GM12878 (cell line): ENCODE measurements at regions not wholly inside any gene's neighbourhood (a gene's known extent, or its start where the extent isn't known, plus 50 kb on each side); places are given as distances from the start of the nearest gene placed in this dataset.

Experiments used
- CBX5 ChIP-seq: sonication (generic); IDR thresholded peaks from 2 replicates; pipeline ENCODE4 v1.6.1; 2016; ENCODE audit warnings: low read depth, moderate library complexity, mild to moderate bottlenecking, inconsistent platforms
- ESRRA ChIP-seq: IDR thresholded peaks from 2 replicates; pipeline ENCODE4 v1.6.1; 2012; ENCODE audit warnings: mild to moderate bottlenecking, low read length, improper control_type of control experiment
- HDAC2 ChIP-seq: fragments of 200-600 bp; sonication (generic); IDR thresholded peaks from 2 replicates; pipeline ENCODE4 v1.6.1; 2017
- NFYA ChIP-seq: IDR thresholded peaks from 2 replicates; pipeline ENCODE4 v1.6.1; 2011; ENCODE audit warnings: low read depth, mild to moderate bottlenecking, low read length, improper control_type of control experiment, borderline replicate concordance
- POLR2AphosphoS5 ChIP-seq: IDR thresholded peaks from 2 replicates; pipeline ENCODE4 v1.6.1; 2011; ENCODE audit warnings: mild to moderate bottlenecking, low read length, inconsistent platforms
- RAD21 ChIP-seq: IDR thresholded peaks from 2 replicates; pipeline ENCODE4 v1.6.1; 2011; ENCODE audit warnings: mild to moderate bottlenecking, low read depth, low read length, moderate library complexity; ENCODE audit not compliant: insufficient read depth
- RAD51 ChIP-seq: fragments of 450-650 bp; IDR thresholded peaks from 2 replicates; pipeline ENCODE4 v1.6.1; 2016; ENCODE audit warnings: moderate library complexity, mild to moderate bottlenecking, inconsistent platforms
- RCOR1 ChIP-seq: conservative IDR thresholded peaks from 2 replicates; pipeline ENCODE4 v1.6.1; 2012; ENCODE audit warnings: low read depth, low read length, improper control_type of control experiment
- ZSCAN29 ChIP-seq: fragments of 450-650 bp; IDR thresholded peaks from 2 replicates; pipeline ENCODE4 v1.6.1; 2017; ENCODE audit warnings: mild to moderate bottlenecking, moderate library complexity
- ZZZ3 ChIP-seq: IDR thresholded peaks from 2 replicates; pipeline ENCODE4 v1.6.1; 2011; ENCODE audit warnings: low read depth; ENCODE audit not compliant: control insufficient read depth, insufficient read length
- TF ChIP-seq, protein P1 (sequence below), 3 experiments: IDR thresholded peaks in 2 of 3; conservative IDR thresholded peaks in 1 of 3; 2 replicates each; pipeline ENCODE4 v1.5.1; 2011; ENCODE audit warnings: low read depth in 3 of 3, low read length in 3 of 3, mild to moderate bottlenecking in 3 of 3, control low read depth in 2 of 3, moderate library complexity in 2 of 3, inconsistent platforms in 1 of 3, mixed read lengths in 1 of 3; ENCODE audit not compliant: control insufficient read depth in 2 of 3, insufficient read depth in 1 of 3; ENCODE audit errors: extremely low read depth in 1 of 3
- TF ChIP-seq, protein P2 (sequence below): IDR thresholded peaks from 2 replicates; pipeline ENCODE4 v1.6.1; 2012; ENCODE audit warnings: low read length, inconsistent platforms
- TF ChIP-seq, protein P3 (sequence below): IDR thresholded peaks from 2 replicates; pipeline ENCODE4 v1.6.1; 2012; ENCODE audit warnings: low read depth, low read length, improper control_type of control experiment

- TF ChIP-seq RAD51 (no peak), ZZZ3 (no peak), ZSCAN29 (no peak), ESRRA (no peak), RCOR1 (no peak), RAD21 (no peak), CBX5 (no peak), HDAC2 (no peak), NFYA (no peak), POLR2AphosphoS5 (no peak)
- TF ChIP-seq, protein P1, sequence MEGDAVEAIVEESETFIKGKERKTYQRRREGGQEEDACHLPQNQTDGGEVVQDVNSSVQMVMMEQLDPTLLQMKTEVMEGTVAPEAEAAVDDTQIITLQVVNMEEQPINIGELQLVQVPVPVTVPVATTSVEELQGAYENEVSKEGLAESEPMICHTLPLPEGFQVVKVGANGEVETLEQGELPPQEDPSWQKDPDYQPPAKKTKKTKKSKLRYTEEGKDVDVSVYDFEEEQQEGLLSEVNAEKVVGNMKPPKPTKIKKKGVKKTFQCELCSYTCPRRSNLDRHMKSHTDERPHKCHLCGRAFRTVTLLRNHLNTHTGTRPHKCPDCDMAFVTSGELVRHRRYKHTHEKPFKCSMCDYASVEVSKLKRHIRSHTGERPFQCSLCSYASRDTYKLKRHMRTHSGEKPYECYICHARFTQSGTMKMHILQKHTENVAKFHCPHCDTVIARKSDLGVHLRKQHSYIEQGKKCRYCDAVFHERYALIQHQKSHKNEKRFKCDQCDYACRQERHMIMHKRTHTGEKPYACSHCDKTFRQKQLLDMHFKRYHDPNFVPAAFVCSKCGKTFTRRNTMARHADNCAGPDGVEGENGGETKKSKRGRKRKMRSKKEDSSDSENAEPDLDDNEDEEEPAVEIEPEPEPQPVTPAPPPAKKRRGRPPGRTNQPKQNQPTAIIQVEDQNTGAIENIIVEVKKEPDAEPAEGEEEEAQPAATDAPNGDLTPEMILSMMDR (IDR thresholded peaks at IDR 0.05 in 2 of 3, conservative IDR thresholded peaks at IDR 0.05 in 1 of 3; ENCODE audit: control insufficient read depth in 2 of 3, extremely low read depth in 1 of 3, insufficient read depth in 1 of 3, low read depth in 3 of 3, low read length in 3 of 3) = no peak
- TF ChIP-seq, protein P2, sequence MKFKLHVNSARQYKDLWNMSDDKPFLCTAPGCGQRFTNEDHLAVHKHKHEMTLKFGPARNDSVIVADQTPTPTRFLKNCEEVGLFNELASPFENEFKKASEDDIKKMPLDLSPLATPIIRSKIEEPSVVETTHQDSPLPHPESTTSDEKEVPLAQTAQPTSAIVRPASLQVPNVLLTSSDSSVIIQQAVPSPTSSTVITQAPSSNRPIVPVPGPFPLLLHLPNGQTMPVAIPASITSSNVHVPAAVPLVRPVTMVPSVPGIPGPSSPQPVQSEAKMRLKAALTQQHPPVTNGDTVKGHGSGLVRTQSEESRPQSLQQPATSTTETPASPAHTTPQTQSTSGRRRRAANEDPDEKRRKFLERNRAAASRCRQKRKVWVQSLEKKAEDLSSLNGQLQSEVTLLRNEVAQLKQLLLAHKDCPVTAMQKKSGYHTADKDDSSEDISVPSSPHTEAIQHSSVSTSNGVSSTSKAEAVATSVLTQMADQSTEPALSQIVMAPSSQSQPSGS = no peak
- TF ChIP-seq, protein P3, sequence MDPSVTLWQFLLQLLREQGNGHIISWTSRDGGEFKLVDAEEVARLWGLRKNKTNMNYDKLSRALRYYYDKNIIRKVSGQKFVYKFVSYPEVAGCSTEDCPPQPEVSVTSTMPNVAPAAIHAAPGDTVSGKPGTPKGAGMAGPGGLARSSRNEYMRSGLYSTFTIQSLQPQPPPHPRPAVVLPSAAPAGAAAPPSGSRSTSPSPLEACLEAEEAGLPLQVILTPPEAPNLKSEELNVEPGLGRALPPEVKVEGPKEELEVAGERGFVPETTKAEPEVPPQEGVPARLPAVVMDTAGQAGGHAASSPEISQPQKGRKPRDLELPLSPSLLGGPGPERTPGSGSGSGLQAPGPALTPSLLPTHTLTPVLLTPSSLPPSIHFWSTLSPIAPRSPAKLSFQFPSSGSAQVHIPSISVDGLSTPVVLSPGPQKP = no peak
Measured at GRCh38 chr7:19920705-19921104, 147.3 kb upstream of the TMEM196 start.
